Islet of Langerhans (tissue), 1 donor: ENCODE measurements at regions not wholly inside any gene's neighbourhood (a gene's known extent, or its start where the extent isn't known, plus 50 kb on each side); places are given as distances from the start of the nearest gene placed in this dataset.

Experiments
- FAIRE-seq: peaks from one replicate; lab custom pipeline; 2011; peaks lifted over from hg19 to GRCh38; lab: Jason Lieb, UNC

- peak; percentile 92 for FAIRE-seq
These were observed 112.6 kb upstream of the RALGAPA2 start for GRCh38 chr20:20824924-20825584.

- FAIRE-seq, result no peak
These were observed 111.0 kb upstream of the RALGAPA2 start for GRCh38 chr20:20823476-20823881.

- FAIRE-seq, result no peak
These were observed 109.2 kb upstream of the RALGAPA2 start for GRCh38 chr20:20821484-20822260.

GRCh38 chr20:20820785-20821483, 108.5 kb upstream of the RALGAPA2 start:
- FAIRE-seq, result no peak

- no peak for FAIRE-seq
These were observed 107.7 kb upstream of the RALGAPA2 start for GRCh38 chr20:20820104-20820503.

GRCh38 chr20:20816969-20817755, 104.7 kb upstream of the RALGAPA2 start:
- FAIRE-seq, result no peak

- FAIRE-seq, result no peak
These were observed 103.4 kb upstream of the RALGAPA2 start for GRCh38 chr20:20815711-20816455.

- FAIRE-seq, result no peak
These were observed 102.2 kb upstream of the RALGAPA2 start for GRCh38 chr20:20814685-20815084.

GRCh38 chr20:20812136-20812535, 99.7 kb upstream of the RALGAPA2 start:
- FAIRE-seq, result no peak

GRCh38 chr20:20808016-20808415, 95.6 kb upstream of the RALGAPA2 start:
- FAIRE-seq, result no peak

GRCh38 chr20:20806121-20807095, 94.0 kb upstream of the RALGAPA2 start:
- no peak for FAIRE-seq

GRCh38 chr20:20803011-20803410, 90.6 kb upstream of the RALGAPA2 start:
- no peak for FAIRE-seq

- FAIRE-seq, result no peak
These were observed 89.9 kb upstream of the RALGAPA2 start for GRCh38 chr20:20802328-20802727.

- FAIRE-seq, result no peak
These were observed 87.4 kb upstream of the RALGAPA2 start for GRCh38 chr20:20799716-20800312.

GRCh38 chr20:20797521-20798310, 85.3 kb upstream of the RALGAPA2 start:
- no peak for FAIRE-seq

- FAIRE-seq, result no peak
These were observed 84.5 kb upstream of the RALGAPA2 start for GRCh38 chr20:20796766-20797440.

- FAIRE-seq, result no peak
These were observed 83.3 kb upstream of the RALGAPA2 start for GRCh38 chr20:20795721-20796120.

- FAIRE-seq, result no peak
These were observed 82.7 kb upstream of the RALGAPA2 start for GRCh38 chr20:20795119-20795518.

GRCh38 chr20:20793591-20793990, 81.1 kb upstream of the RALGAPA2 start:
- FAIRE-seq, result no peak
